Neuron (in vitro differentiated cells): ENCODE measurements at regions not wholly inside any gene's neighbourhood (a gene's known extent, or its start where the extent isn't known, plus 50 kb on each side); places are given as distances from the start of the nearest gene placed in this dataset.

Source experiments
- H2AFZ ChIP-seq: one replicate; pipeline ENCODE4 v1.6.1; 2013; ENCODE audit warnings: low read depth, mild to moderate bottlenecking, inconsistent platforms, low read length, moderate library complexity
- H3K27me3 ChIP-seq: one replicate; pipeline ENCODE4 v1.6.1; 2013; ENCODE audit warnings: low read length; ENCODE audit not compliant: insufficient read depth
- H3K36me3 ChIP-seq: one replicate; pipeline ENCODE4 v1.6.1; 2013; ENCODE audit warnings: low read length; ENCODE audit not compliant: insufficient read depth
- H3K4me1 ChIP-seq: one replicate; pipeline ENCODE4 v1.6.1; 2013; ENCODE audit warnings: low read length; ENCODE audit not compliant: insufficient read depth
- H3K4me3 ChIP-seq: 2 replicates; pipeline ENCODE4 v1.5.1; 2013; ENCODE audit warnings: mild to moderate bottlenecking, low read length, moderate library complexity
- H3K9me3 ChIP-seq: one replicate; pipeline ENCODE4 v1.6.1; 2013; ENCODE audit warnings: low read length

- Histone ChIP-seq H3K4me3 (no peak overlapping the region), H3K9me3 (no peaks in the 10 kb centered on the region), H3K27me3 (no peaks in the 10 kb centered on the region), H2AFZ (no peak overlapping the region), H3K36me3 (no peaks in the 10 kb centered on the region), H3K4me1 (no peaks in the 10 kb centered on the region)
Measured at GRCh38 chr21:27250366-27250765, 283.5 kb upstream of the ADAMTS5 start.

- Histone ChIP-seq H2AFZ (no peak overlapping the region), H3K4me1 (no peaks in the 10 kb centered on the region), H3K4me3 (no peak overlapping the region), H3K9me3 (no peaks in the 10 kb centered on the region), H3K36me3 (no peaks in the 10 kb centered on the region), H3K27me3 (no peaks in the 10 kb centered on the region)
Measured at GRCh38 chr21:27248814-27249213, 281.9 kb upstream of the ADAMTS5 start.

- Histone ChIP-seq H2AFZ (no peak overlapping the region), H3K4me3 (no peak overlapping the region), H3K36me3 (no peaks in the 10 kb centered on the region), H3K9me3 (no peaks in the 10 kb centered on the region), H3K4me1 (no peaks in the 10 kb centered on the region), H3K27me3 (no peaks in the 10 kb centered on the region)
Measured at GRCh38 chr21:27246741-27247140, 279.9 kb upstream of the ADAMTS5 start.

- Histone ChIP-seq H3K9me3 (no peaks in the 10 kb centered on the region), H3K36me3 (no peaks in the 10 kb centered on the region), H3K27me3 (no peaks in the 10 kb centered on the region), H3K4me1 (no peaks in the 10 kb centered on the region), H3K4me3 (no peak overlapping the region), H2AFZ (no peak overlapping the region)
Measured at GRCh38 chr21:27244776-27245175, 277.9 kb upstream of the ADAMTS5 start.

DNA sequence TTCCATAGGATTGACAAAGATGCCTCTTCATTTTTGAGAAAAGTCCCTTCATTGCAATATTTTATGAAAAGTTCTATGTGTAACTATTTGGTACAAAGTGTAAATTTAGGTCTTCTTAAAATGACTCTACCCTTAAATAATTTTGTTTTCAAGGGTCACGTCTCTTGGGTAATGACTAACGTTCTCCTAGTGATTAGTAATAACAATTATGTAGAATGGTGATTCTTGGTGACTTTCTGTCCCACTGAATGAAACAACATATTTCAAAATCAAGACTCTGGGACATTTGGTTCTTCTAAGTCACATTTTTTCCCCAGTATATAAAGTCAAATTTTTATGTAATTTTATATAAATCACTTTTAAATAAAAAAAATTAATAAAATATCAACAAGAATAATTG is 277.5 kb upstream of the ADAMTS5 start:
- Histone ChIP-seq H2AFZ (no peak overlapping the region), H3K4me3 (no peak overlapping the region), H3K27me3 (no peaks in the 10 kb centered on the region), H3K9me3 (no peaks in the 10 kb centered on the region), H3K36me3 (no peaks in the 10 kb centered on the region), H3K4me1 (no peaks in the 10 kb centered on the region)

DNA sequence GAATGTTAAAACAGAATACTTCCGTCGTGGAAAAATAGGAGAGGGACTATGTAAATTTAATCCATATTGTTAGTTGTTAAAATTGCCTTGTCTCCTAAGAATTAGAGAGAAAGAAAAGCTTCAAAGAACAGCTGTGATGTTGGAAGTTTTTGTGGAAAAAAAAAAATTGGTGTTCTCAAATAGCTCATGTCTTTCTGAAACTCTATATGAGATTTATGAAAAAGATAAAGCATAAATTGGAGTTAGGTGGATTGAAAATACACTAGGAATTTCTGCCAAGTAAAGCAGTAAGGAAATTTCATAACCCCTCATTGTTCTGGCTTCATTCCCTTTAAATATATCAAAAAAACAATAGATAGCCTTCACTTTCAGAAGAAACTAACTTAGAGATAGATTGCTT is 274.0 kb upstream of the ADAMTS5 start:
- Histone ChIP-seq H3K4me1 (no peaks in the 10 kb centered on the region), H3K36me3 (no peaks in the 10 kb centered on the region), H3K9me3 (no peaks in the 10 kb centered on the region), H2AFZ (no peak overlapping the region), H3K27me3 (no peaks in the 10 kb centered on the region), H3K4me3 (no peak overlapping the region)

GRCh38 chr21:27233514-27234115 is 266.7 kb upstream of the ADAMTS5 start:
- no peak overlapping the region for H3K4me3 ChIP-seq
- H2AFZ ChIP-seq = no peak overlapping the region
- H3K36me3 ChIP-seq = no peaks in the 10 kb centered on the region
- H3K9me3 ChIP-seq = no peaks in the 10 kb centered on the region
- no peaks in the 10 kb centered on the region for H3K27me3 ChIP-seq
- H3K4me1 ChIP-seq = no peaks in the 10 kb centered on the region

DNA sequence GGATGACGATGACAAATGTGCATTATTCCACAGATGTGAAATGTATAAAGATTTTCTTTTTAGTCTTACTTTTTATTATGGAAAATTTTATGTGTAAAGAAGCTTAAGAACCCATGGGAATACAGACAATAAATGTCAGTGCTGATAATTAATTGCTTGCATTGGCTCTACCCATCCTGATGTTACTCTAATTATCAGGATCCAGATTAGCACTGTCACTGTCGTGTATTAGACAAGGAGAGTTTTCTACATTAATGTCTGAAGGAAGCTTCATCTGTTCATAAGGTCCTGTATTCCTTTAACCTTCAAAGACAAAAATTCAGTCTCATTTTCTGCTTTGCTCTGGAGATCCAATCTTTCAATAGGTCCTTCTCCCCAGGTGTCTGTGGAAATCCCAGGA is 259.1 kb upstream of the ADAMTS5 start:
- Histone ChIP-seq H3K4me3 (no peak overlapping the region), H3K9me3 (no peaks in the 10 kb centered on the region), H3K27me3 (no peaks in the 10 kb centered on the region), H3K4me1 (no peaks in the 10 kb centered on the region), H3K36me3 (no peaks in the 10 kb centered on the region), H2AFZ (no peak overlapping the region)

DNA sequence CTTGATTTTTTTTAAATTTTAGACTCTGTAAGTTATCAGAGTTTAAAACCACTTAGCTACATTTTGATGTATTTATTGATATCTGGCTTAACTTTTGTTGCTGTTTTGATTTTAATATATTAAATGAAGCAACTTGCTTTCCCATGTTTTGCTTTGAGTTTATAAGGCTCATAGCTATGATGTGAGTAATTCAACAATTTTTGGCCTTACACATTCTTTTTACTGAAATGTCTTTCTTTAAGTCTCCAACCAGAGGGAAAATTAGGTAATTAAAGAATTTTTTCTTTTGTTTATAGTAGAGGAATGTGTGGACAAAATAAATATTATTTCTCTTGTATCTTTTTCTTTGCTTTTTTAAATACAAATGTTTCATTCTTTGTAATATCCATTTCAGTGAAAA is 258.3 kb upstream of the ADAMTS5 start:
- no peaks in the 10 kb centered on the region for H3K4me1 ChIP-seq
- no peaks in the 10 kb centered on the region for H3K9me3 ChIP-seq
- no peaks in the 10 kb centered on the region for H3K27me3 ChIP-seq
- H3K4me3 ChIP-seq = no peak overlapping the region
- no peak overlapping the region for H2AFZ ChIP-seq
- no peaks in the 10 kb centered on the region for H3K36me3 ChIP-seq

DNA sequence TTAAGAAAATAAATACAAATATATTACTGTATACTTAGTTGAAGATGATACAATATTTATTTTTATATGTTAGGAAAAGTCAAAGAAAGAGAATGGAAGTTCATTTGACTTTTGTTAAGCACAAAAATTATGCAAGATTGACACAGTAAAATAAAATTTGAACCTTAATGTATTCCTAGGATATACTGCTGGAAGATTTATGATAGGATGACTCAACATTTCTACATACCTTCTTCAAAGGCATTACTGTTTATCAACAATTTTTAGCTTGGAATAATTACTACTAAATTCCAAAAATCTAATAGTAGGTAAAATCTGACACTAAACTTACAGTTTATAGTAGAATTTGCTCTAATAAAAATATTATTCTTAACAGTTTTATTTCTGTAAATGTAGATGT is 257.3 kb upstream of the ADAMTS5 start:
- Histone ChIP-seq H2AFZ (no peak overlapping the region), H3K4me1 (no peaks in the 10 kb centered on the region), H3K27me3 (no peaks in the 10 kb centered on the region), H3K36me3 (no peaks in the 10 kb centered on the region), H3K4me3 (no peak overlapping the region), H3K9me3 (no peaks in the 10 kb centered on the region)

DNA sequence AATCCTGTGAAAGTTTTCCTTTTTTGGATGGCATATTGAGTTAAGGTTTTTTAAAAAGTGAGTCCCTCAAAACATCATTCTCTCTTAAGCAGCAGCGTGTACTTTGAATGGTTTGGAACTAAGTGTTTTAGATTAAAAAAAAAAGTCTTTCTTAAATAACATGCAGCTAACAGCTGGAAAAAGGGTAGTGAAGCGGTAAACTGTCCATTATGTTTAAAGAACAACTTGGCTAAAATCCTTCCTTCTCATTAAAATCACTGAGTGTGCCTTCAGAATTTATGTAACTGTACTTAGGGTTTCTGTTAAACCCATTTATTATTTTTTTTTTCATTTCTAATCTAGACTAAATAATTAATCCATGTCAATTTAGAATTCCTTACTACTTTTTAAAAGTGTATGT is 254.2 kb upstream of the ADAMTS5 start:
- Histone ChIP-seq H3K27me3 (no peaks in the 10 kb centered on the region), H3K36me3 (no peaks in the 10 kb centered on the region), H2AFZ (no peak overlapping the region), H3K4me3 (no peak overlapping the region), H3K4me1 (no peaks in the 10 kb centered on the region), H3K9me3 (no peaks in the 10 kb centered on the region)

DNA sequence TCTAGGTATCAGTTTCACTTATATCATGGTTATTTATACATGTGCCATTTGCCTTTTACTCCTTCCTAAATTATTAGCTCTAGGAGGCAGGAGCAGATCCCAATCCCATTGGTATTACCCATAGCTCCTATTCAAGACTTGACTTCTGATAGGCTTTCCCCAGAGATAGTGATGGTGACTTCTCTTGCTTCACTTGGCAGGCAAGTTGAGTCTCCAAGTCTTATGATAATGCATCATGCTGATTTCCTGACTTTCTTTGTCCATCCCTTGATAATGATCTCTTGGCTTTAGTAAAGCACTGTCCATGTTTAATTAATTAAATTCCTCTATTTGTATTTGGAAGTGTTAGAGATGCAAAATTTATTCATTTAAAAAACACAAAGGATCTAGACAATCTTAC is 253.5 kb upstream of the ADAMTS5 start:
- Histone ChIP-seq H2AFZ (no peak overlapping the region), H3K4me1 (no peaks in the 10 kb centered on the region), H3K4me3 (no peak overlapping the region), H3K27me3 (no peaks in the 10 kb centered on the region), H3K9me3 (no peaks in the 10 kb centered on the region), H3K36me3 (no peaks in the 10 kb centered on the region)

- H2AFZ ChIP-seq = no peak overlapping the region
- no peak overlapping the region for H3K4me3 ChIP-seq
- no peaks in the 10 kb centered on the region for H3K36me3 ChIP-seq
- no peaks in the 10 kb centered on the region for H3K9me3 ChIP-seq
- H3K27me3 ChIP-seq = no peaks in the 10 kb centered on the region
- no peaks in the 10 kb centered on the region for H3K4me1 ChIP-seq
Measured at GRCh38 chr21:27219068-27219467, 252.2 kb upstream of the ADAMTS5 start.

- Histone ChIP-seq H3K36me3 (no peaks in the 10 kb centered on the region), H3K27me3 (no peaks in the 10 kb centered on the region), H3K9me3 (no peaks in the 10 kb centered on the region), H3K4me1 (no peaks in the 10 kb centered on the region), H3K4me3 (no peak overlapping the region), H2AFZ (no peak overlapping the region)
Measured at GRCh38 chr21:27213303-27213702, 246.4 kb upstream of the ADAMTS5 start.
